HEK293 (cell line): ENCODE measurements at regions not wholly inside any gene's neighbourhood (a gene's known extent, or its start where the extent isn't known, plus 50 kb on each side); places are given as distances from the start of the nearest gene placed in this dataset.
"Not testable (repeated sequence)": the region's sequence is repeated elsewhere in the genome, so short reads cannot be mapped to it uniquely, and the experiment has no call there.

Experiments used
- CTCF ChIA-PET: fragments of 350-600 bp; formaldehyde crosslinking; extraction: SDS; loops from one replicate; lab custom pipeline; 2021; ENCODE audit warnings: antibody characterized with exemption; lab: Yijun Ruan, JAX
- POLR2A ChIA-PET: fragments of 300-600 bp; formaldehyde crosslinking; extraction: SDS; loops from one replicate; lab custom pipeline; 2020; ENCODE audit warnings: antibody characterized with exemption, inconsistent platforms; lab: Yijun Ruan, JAX
- H3K27ac ChIP-seq: fragments of 200-500 bp; sonication (Bioruptor generic); 2 replicates; pipeline ENCODE4 v1.5.1; 2014; ENCODE audit warnings: low read depth, low read length, control low read depth, inconsistent platforms; ENCODE audit errors: extremely low read depth
- H3K36me3 ChIP-seq, 2 experiments: fragments of 200-500 bp in 1 of 2; sonication (Bioruptor generic) in 1 of 2; 1 replicate in 1 of 2; 2 replicates in 1 of 2; pipeline ENCODE4 v1.5.1; 2014 to 2017; ENCODE audit warnings: inconsistent platforms in 2 of 2, low read length in 2 of 2; ENCODE audit not compliant: control insufficient read depth in 2 of 2, insufficient read depth in 1 of 2
- H3K4me1 ChIP-seq: fragments of 200-500 bp; sonication (Bioruptor generic); 2 replicates; pipeline ENCODE4 v1.5.1; 2014; ENCODE audit warnings: mild to moderate bottlenecking, low read length, inconsistent platforms; ENCODE audit not compliant: control insufficient read depth, insufficient read depth
- H3K4me3 ChIP-seq: 2 replicates; pipeline ENCODE4 v1.5.1; 2011; ENCODE audit warnings: low read depth, mild to moderate bottlenecking, control low read depth, low read length, moderate library complexity
- H3K9me3 ChIP-seq: fragments of 200-500 bp; sonication (Bioruptor generic); 2 replicates; pipeline ENCODE4 v1.5.1; 2014; ENCODE audit warnings: low read depth, low read length, inconsistent platforms; ENCODE audit not compliant: control insufficient read depth, insufficient read depth
- GLI2 ChIP-seq: fragments of 450-650 bp; formaldehyde crosslinking; IDR thresholded peaks from 2 replicates; pipeline ENCODE4; 2017; ENCODE audit warnings: missing biosample characterization, missing genetic modification characterization, low read depth, borderline replicate concordance
- GLIS2 ChIP-seq: fragments of 450-650 bp; formaldehyde crosslinking; IDR thresholded peaks from 2 replicates; pipeline ENCODE4 v1.5.1; 2016; ENCODE audit warnings: missing biosample characterization, missing genetic modification characterization
- SCRT2 ChIP-seq: fragments of 450-650 bp; formaldehyde crosslinking; IDR thresholded peaks from 2 replicates; pipeline ENCODE4 v1.5.1; 2016; ENCODE audit warnings: missing biosample characterization, missing genetic modification characterization
- WT1 ChIP-seq: fragments of 450-650 bp; formaldehyde crosslinking; IDR thresholded peaks from 2 replicates; pipeline ENCODE4 v1.5.1; 2016; ENCODE audit warnings: missing biosample characterization, missing genetic modification characterization
- ZNF184 ChIP-seq: fragments of 450-650 bp; IDR thresholded peaks from 2 replicates; pipeline ENCODE4 v1.5.1; 2018; ENCODE audit warnings: missing biosample characterization, mild to moderate bottlenecking, missing genetic modification characterization
- ZNF248 ChIP-seq: fragments of 450-650 bp; formaldehyde crosslinking; IDR thresholded peaks from 2 replicates; pipeline ENCODE4 v1.5.1; 2017; ENCODE audit warnings: missing biosample characterization, missing genetic modification characterization
- ZNF324 ChIP-seq: fragments of 450-650 bp; formaldehyde crosslinking; IDR thresholded peaks from 2 replicates; pipeline ENCODE4 v1.5.1; 2016; ENCODE audit warnings: missing biosample characterization, missing genetic modification characterization
- ZNF37A ChIP-seq: fragments of 450-650 bp; IDR thresholded peaks from 2 replicates; pipeline ENCODE4 v1.5.1; 2018; ENCODE audit warnings: missing biosample characterization, missing genetic modification characterization
- ZNF639 ChIP-seq: fragments of 450-650 bp; formaldehyde crosslinking; IDR thresholded peaks from 2 replicates; pipeline ENCODE4 v1.5.1; 2016; ENCODE audit warnings: missing biosample characterization, missing genetic modification characterization
- TF ChIP-seq, protein P1 (sequence below): fragments of 450-650 bp; formaldehyde crosslinking; IDR thresholded peaks from 2 replicates; pipeline ENCODE4 v1.5.1; 2016; ENCODE audit warnings: missing biosample characterization, missing genetic modification characterization
- TF ChIP-seq, protein P2 (sequence below): fragments of 450-650 bp; formaldehyde crosslinking; IDR thresholded peaks from 2 replicates; pipeline ENCODE4 v1.5.1; 2016; ENCODE audit warnings: missing biosample characterization, missing genetic modification characterization
- TF ChIP-seq, protein P3 (sequence below): fragments of 450-650 bp; formaldehyde crosslinking; optimal IDR thresholded peaks from 2 replicates; pipeline ENCODE3; 2016; ENCODE audit warnings: missing biosample characterization, mild to moderate bottlenecking, missing genetic modification characterization

GRCh38 chr22:25340536-25340935, 121.1 kb downstream of the CRYBB2 start:
- H3K9me3 ChIP-seq, H3K4me3 ChIP-seq, H3K27ac ChIP-seq, POLR2A ChIA-PET, H3K4me1 ChIP-seq, H3K36me3 ChIP-seq: not testable (repeated sequence)
- TF ChIP-seq ZNF184 (tag by site-specific recombination) (peak; percentile 92), SCRT2 (tag by site-specific recombination) (0 out of 2 replicates have a peak, but pooled peaks have one; percentile 10)
- CTCF ChIA-PET: interaction anchor here (1.3 kb wide), 1 partner anchor 259 kb away, joined by 7 read pairs; no protein-coding TSS in a partner anchor

DNA sequence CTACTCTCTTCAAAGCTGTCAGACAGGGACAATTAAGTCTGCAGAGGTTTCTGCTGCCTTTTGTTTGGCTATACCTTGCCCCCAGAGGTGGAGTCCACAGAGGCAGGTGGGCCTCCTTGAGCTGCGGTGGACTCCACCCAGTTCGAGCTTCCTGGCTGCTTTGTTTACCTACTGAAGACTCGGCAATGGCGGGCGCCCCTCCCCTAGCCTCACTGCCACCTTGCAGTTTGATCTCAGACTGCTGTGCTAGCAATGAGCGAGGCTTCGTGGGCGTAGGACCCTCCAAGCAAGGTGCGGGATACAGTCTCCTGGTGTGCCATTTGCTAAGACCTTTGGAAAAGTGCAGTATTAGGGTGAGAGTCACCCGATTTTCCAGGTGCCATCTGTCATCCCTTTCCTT, 124.9 kb downstream of the CRYBB2 start:
- H3K27ac ChIP-seq, POLR2A ChIA-PET, H3K4me3 ChIP-seq, H3K4me1 ChIP-seq, H3K9me3 ChIP-seq: not testable (repeated sequence)
- CTCF ChIA-PET: interaction anchor here (0.6 to 1.6 kb wide), 3 partner anchors 10 to 827 kb away, joined by 3 to 4 read pairs (median 3); no protein-coding TSS in a partner anchor
- H3K36me3 ChIP-seq: peaks cover 0 to 24% of the 10 kb centered on the region in 2 experiments; a peak in 2 of 3 replicates

DNA sequence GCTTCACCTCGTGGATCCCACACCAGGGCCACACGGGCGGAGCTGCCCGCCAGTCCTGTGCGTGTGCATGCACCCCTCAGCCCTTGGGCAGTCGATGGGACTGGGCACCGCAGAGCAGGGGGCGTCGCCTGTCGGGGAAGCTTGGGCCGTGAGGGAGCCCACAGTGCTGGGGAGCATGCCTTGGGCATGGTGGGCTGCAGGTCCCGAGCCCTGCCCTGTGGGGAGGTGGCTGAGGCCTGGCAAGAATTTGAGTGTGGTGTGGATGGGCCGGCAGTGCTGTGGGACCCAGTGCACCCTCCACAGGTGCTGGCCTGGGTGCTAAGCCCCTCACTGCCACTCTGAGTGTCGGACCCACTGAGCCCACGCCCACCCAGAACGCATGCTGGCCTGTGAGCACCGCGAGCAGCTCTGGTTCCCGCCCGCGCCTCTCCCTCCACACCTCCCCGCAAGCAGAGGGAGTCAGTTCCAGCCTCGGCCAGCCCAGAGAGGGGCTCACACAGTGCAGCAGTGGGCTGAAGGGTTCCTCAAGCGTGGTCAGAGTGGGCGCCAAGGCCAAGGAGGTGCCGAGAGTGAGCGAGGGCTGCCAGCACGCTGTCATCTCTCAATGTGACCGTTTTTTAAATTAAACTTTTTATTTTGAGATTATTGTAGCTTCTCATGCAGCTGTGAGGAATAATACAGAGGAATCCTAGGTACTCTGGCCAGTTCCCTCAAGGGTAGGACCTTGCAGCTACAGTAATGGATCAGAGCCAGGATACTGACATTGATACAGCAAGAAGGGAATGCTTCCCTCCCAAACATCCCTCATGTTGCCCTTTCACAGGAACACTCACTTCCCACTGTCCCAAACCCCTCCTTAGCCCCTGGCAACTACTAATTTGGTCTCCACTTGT, 127.7 kb downstream of the CRYBB2 start:
- Histone ChIP-seq H3K36me3 (peaks cover 7 to 50% of the 10 kb centered on the region in 2 experiments; a peak in 2 of 3 replicates), H3K4me1 (no peaks in the 10 kb centered on the region), H3K4me3 (no peak overlapping the region)
- TF ChIP-seq WT1: no peak
- no peak for TF ChIP-seq ZNF324 (tag by site-specific recombination)
- TF ChIP-seq, all 188 proteins: peak for 0
- CTCF ChIA-PET: interaction anchor here (0.6 to 1.4 kb wide), 4 partner anchors 13 to 426 kb away, joined by 3 to 4 read pairs (median 4); no protein-coding TSS in a partner anchor
- POLR2A ChIA-PET: no interaction called here
- no peaks in the 10 kb centered on the region for H3K9me3 ChIP-seq
- H3K27ac ChIP-seq: no peak overlapping the region

GRCh38 chr22:25347752-25348102, 128.3 kb downstream of the CRYBB2 start:
- Histone ChIP-seq H3K9me3 (no peaks in the 10 kb centered on the region), H3K27ac (no peak overlapping the region), H3K36me3 (peaks cover 8 to 56% of the 10 kb centered on the region in 2 experiments; a peak in 2 of 3 replicates), H3K4me3 (no peak overlapping the region), H3K4me1 (no peaks in the 10 kb centered on the region)
- CTCF ChIA-PET: interaction anchor here (0.6 to 1.4 kb wide), 5 partner anchors 13 to 425 kb away, joined by 3 to 4 read pairs (median 4); no protein-coding TSS in a partner anchor
- TF ChIP-seq, protein P1, sequence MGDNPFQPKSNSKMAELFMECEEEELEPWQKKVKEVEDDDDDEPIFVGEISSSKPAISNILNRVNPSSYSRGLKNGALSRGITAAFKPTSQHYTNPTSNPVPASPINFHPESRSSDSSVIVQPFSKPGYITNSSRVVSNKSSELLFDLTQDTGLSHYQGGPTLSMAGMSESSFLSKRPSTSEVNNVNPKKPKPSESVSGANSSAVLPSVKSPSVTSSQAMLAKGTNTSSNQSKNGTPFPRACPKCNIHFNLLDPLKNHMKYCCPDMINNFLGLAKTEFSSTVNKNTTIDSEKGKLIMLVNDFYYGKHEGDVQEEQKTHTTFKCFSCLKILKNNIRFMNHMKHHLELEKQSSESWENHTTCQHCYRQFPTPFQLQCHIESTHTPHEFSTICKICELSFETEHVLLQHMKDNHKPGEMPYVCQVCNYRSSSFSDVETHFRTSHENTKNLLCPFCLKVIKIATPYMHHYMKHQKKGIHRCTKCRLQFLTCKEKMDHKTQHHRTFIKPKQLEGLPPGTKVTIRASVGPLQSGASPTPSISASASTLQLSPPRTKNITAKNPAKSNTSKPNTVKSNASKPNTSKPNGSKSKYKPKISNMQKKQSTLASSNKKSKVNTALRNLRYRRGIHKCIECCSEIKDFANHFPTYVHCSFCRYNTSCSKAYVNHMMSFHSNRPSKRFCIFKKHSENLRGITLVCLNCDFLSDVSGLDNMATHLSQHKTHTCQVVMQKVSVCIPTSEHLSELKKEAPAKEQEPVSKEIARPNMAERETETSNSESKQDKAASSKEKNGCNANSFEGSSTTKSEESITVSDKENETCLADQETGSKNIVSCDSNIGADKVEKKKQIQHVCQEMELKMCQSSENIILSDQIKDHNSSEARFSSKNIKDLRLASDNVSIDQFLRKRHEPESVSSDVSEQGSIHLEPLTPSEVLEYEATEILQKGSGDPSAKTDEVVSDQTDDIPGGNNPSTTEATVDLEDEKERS (tag by site-specific recombination): no peak
- TF ChIP-seq GLI2 (tag by site-specific recombination): no peak
- TF ChIP-seq ZNF248 (tag by site-specific recombination): no peak
- TF ChIP-seq ZNF37A (tag by site-specific recombination): no peak
- no peak for TF ChIP-seq ZNF639
- TF ChIP-seq, protein P2, sequence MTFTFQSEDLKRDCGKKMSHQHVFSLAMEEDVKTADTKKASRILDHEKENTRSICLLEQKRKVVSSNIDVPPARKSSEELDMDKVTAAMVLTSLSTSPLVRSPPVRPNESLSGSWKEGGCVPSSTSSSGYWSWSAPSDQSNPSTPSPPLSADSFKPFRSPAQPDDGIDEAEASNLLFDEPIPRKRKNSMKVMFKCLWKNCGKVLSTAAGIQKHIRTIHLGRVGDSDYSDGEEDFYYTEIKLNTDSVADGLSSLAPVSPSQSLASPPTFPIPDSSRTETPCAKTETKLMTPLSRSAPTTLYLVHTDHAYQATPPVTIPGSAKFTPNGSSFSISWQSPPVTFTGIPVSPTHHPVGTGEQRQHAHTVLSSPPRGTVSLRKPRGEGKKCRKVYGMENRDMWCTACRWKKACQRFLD (tag by site-specific recombination): no peak
- TF ChIP-seq GLIS2 (tag by site-specific recombination): no peak
- TF ChIP-seq, protein P3, sequence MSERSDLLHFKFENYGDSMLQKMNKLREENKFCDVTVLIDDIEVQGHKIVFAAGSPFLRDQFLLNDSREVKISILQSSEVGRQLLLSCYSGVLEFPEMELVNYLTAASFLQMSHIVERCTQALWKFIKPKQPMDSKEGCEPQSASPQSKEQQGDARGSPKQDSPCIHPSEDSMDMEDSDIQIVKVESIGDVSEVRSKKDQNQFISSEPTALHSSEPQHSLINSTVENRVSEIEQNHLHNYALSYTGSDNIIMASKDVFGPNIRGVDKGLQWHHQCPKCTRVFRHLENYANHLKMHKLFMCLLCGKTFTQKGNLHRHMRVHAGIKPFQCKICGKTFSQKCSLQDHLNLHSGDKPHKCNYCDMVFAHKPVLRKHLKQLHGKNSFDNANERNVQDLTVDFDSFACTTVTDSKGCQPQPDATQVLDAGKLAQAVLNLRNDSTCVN: no peak
- POLR2A ChIA-PET: no interaction called here
